ENCODE measurements at regions not wholly inside any gene's neighbourhood (a gene's known extent, or its start where the extent isn't known, plus 50 kb on each side); places are given as distances from the start of the nearest gene placed in this dataset.

- Histone ChIP-seq H2AFZ (no peak overlapping the region), H3K4me1 (ENCODE audit: insufficient read depth) (no peaks in the 10 kb centered on the region), H3K27ac (ENCODE audit: low read depth) (no peak overlapping the region), H4K20me1 (replicated peaks; ENCODE audit: insufficient read depth) (no peaks in the 10 kb centered on the region), H3K79me2 (replicated peaks; ENCODE audit: insufficient read depth) (no peaks in the 10 kb centered on the region), H3K36me3 (ENCODE audit: insufficient read depth) (no peaks in the 10 kb centered on the region), H3F3A (replicated peaks; ENCODE audit: low read depth) (no peaks in the 10 kb centered on the region), H3K9me2 (ENCODE audit: insufficient read depth) (no peaks in the 10 kb centered on the region; the same call in 1 of the 2 replicates), H3K4me2 (no peak overlapping the region), H3K27me3 (ENCODE audit: insufficient read depth) (no peaks in the 10 kb centered on the region), H3K4me3 (no peak overlapping the region)
- Mint-ChIP-seq H3K4me3 (no peak overlapping the region), H3K36me3 (ENCODE audit: low read depth) (no peaks in the 10 kb centered on the region), H3K27ac (no peak overlapping the region), H3K27me3 (ENCODE audit: insufficient read depth, low read depth, poor library complexity) (peaks cover 1% of the 10 kb centered on the region), H3K9me3 (no peaks in the 10 kb centered on the region), H3K4me1 (no peaks in the 10 kb centered on the region)
- TF ChIP-seq POLR2AphosphoS5 (IDR thresholded peaks at IDR 0.05; ENCODE audit: low read depth) (no peak), EZH2 (IDR thresholded peaks at IDR 0.05; ENCODE audit: low read depth, unreplicated experiment) (no peak), CREB1 (CRISPR knock-in tag; IDR thresholded peaks at IDR 0.05; ENCODE audit: low read depth) (no peak), STAT1 (IDR thresholded peaks at IDR 0.05; ENCODE audit: unreplicated experiment) (no peak), EZH2phosphoT487 (IDR thresholded peaks at IDR 0.05; ENCODE audit: unreplicated experiment) (no peak)
- DNase-seq (ENCODE audit: low spot score) (no peak), ATAC-seq (no peak)
These were observed 114.3 kb downstream of the DIPK2A start for GRCh38 chr3:144085964-144086363.

- H3K36me3 ChIP-seq (ENCODE audit: insufficient read depth), result no peaks in the 10 kb centered on the region; the same call in 1 of the 2 replicates
- H2AFZ ChIP-seq, result no peak overlapping the region
- DNase-seq (ENCODE audit: low spot score) (no peak), ATAC-seq (no peak)
- no peak overlapping the region for H3K4me2 ChIP-seq
- no peak overlapping the region for H3K4me3 ChIP-seq
- H3F3A ChIP-seq (replicated peaks; ENCODE audit: low read depth), result no peaks in the 10 kb centered on the region
- peaks cover 2% of the 10 kb centered on the region; the same call in 1 of the 2 replicates for H3K9me2 ChIP-seq (ENCODE audit: insufficient read depth)
- H4K20me1 ChIP-seq (replicated peaks; ENCODE audit: insufficient read depth), result no peaks in the 10 kb centered on the region
- H3K27ac Mint-ChIP-seq, result no peak overlapping the region
- H3K27me3 Mint-ChIP-seq (ENCODE audit: insufficient read depth, low read depth, poor library complexity), result peaks cover 1% of the 10 kb centered on the region
- no peak overlapping the region for H3K27ac ChIP-seq (ENCODE audit: low read depth)
- no peaks in the 10 kb centered on the region for H3K27me3 ChIP-seq (ENCODE audit: insufficient read depth)
- H3K4me1 Mint-ChIP-seq, result peaks cover 11% of the 10 kb centered on the region; the same call in 2 of the 3 replicates
- no peaks in the 10 kb centered on the region for H3K79me2 ChIP-seq (replicated peaks; ENCODE audit: insufficient read depth)
- peaks cover 36% of the 10 kb centered on the region for H3K9me3 Mint-ChIP-seq
- peaks cover 10% of the 10 kb centered on the region; the same call in 1 of the 2 replicates for H3K4me1 ChIP-seq (ENCODE audit: insufficient read depth)
- H3K4me3 Mint-ChIP-seq, result no peak overlapping the region
- peaks cover 30% of the 10 kb centered on the region; the same call in 2 of the 3 replicates for H3K36me3 Mint-ChIP-seq (ENCODE audit: low read depth)
- no peak for TF ChIP-seq ZNF462 (CRISPR knock-in tag; IDR thresholded peaks at IDR 0.05)
- no peak for TF ChIP-seq REST (IDR thresholded peaks at IDR 0.05; ENCODE audit: unreplicated experiment)
- no peak for TF ChIP-seq EZH2phosphoT487 (IDR thresholded peaks at IDR 0.05; ENCODE audit: unreplicated experiment)
- TF ChIP-seq EZH2 (IDR thresholded peaks at IDR 0.05; ENCODE audit: low read depth, unreplicated experiment), result no peak
- TF ChIP-seq CTCF (conservative IDR thresholded peaks at IDR 0.05; ENCODE audit: low read depth in 2 of 2), result no peak
- TF ChIP-seq CREB1 (CRISPR knock-in tag; IDR thresholded peaks at IDR 0.05; ENCODE audit: low read depth), result no peak
- no peak for TF ChIP-seq ZNF331 (CRISPR knock-in tag; IDR thresholded peaks at IDR 0.05; ENCODE audit: low read depth)
- no peak for TF ChIP-seq NANOG (IDR thresholded peaks at IDR 0.05; ENCODE audit: borderline replicate concordance)
- TF ChIP-seq JUNB (IDR thresholded peaks at IDR 0.05; ENCODE audit: unreplicated experiment), result no peak
These were observed 124.4 kb downstream of the DIPK2A start for GRCh38 chr3:144096016-144096415.
